SH-SY5Y (cell line): ENCODE measurements at regions not wholly inside any gene's neighbourhood (a gene's known extent, or its start where the extent isn't known, plus 50 kb on each side); places are given as distances from the start of the nearest gene placed in this dataset.

Experiments
- GATA2 ChIP-seq: IDR thresholded peaks from 2 replicates; pipeline ENCODE4 v1.6.1; 2011; ENCODE audit warnings: mild to moderate bottlenecking, low read depth, low read length
- GATA3 ChIP-seq: IDR thresholded peaks from 2 replicates; pipeline ENCODE4 v1.6.1; 2011; ENCODE audit warnings: low read depth, mild to moderate bottlenecking, low read length, moderate library complexity

DNA sequence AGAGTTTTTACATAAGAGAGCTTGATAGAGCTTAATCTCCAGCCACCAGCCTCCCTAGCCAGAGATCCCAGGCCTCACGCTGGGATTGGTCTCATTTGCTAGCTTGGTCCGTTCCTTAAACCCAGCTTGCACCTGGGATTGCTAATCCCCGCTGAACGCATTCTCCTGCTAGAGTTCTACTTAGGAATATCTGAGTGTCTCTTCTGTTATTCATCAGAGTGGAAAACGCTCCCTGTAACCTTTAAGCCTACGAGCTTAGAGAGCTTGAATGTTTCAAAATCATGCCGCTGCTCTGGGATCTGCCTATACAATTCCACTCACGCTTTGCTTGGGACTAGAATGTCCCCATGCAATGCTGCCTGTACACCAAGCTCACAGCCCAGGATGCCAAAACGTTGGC is 201.8 kb downstream of the NSG2 start:
- TF ChIP-seq GATA2 = no peak
- TF ChIP-seq GATA3 = no peak
